WTC11 (cell line): ENCODE measurements at regions not wholly inside any gene's neighbourhood (a gene's known extent, or its start where the extent isn't known, plus 50 kb on each side); places are given as distances from the start of the nearest gene placed in this dataset.
"Not testable (repeated sequence)": the region's sequence is repeated elsewhere in the genome, so short reads cannot be mapped to it uniquely, and the experiment has no call there.

ENCODE experiments used
- ATAC-seq: fragments of 200-7000 bp; cut with Tn5 transposase; 2 replicates; pipeline ENCODE4 v1.10.0; 2021; ENCODE audit warnings: mild to moderate bottlenecking, moderate library complexity
- CTCF ChIA-PET: fragments of 300-600 bp; sonication (Branson Sonifier 250); formaldehyde crosslinking; loops from one replicate; lab custom pipeline; 2021; ENCODE audit warnings: antibody characterized with exemption; lab: Charles Lee
- POLR2A ChIA-PET: fragments of 350-600 bp; sonication (Branson Sonifier 250); formaldehyde crosslinking; loops from one replicate; lab custom pipeline; 2021; ENCODE audit warnings: antibody characterized with exemption; lab: Charles Lee
- DNase-seq: peaks from one replicate; pipeline ENCODE4 v3.0.0; 2021; ENCODE audit warnings: low spot score
- H3K27ac Mint-ChIP-seq: 2 replicates; pipeline ENCODE4 v1.8.0; 2021; ENCODE audit warnings: mixed read lengths
- H3K27me3 Mint-ChIP-seq: 2 replicates; pipeline ENCODE4 v1.8.0; 2021; ENCODE audit warnings: low read depth, mild to moderate bottlenecking, moderate library complexity, mixed read lengths
- H3K36me3 Mint-ChIP-seq: 2 replicates; pipeline ENCODE4 v1.8.0; 2021; ENCODE audit warnings: mixed read lengths
- H3K4me1 Mint-ChIP-seq: 2 replicates; pipeline ENCODE4 v1.8.0; 2022; ENCODE audit warnings: mixed read lengths
- H3K4me3 Mint-ChIP-seq: 2 replicates; pipeline ENCODE4 v1.8.0; 2021; ENCODE audit warnings: mild to moderate bottlenecking, moderate library complexity, mixed read lengths
- H3K9me3 Mint-ChIP-seq: 2 replicates; pipeline ENCODE4 v1.8.0; 2021; ENCODE audit warnings: mixed read lengths
- CREM ChIP-seq: sonication (generic); formaldehyde crosslinking; IDR thresholded peaks from 2 replicates; pipeline ENCODE4 v1.8.1; 2022; ENCODE audit warnings: mild to moderate bottlenecking, missing genetic modification reagents, moderate library complexity
- ELF4 ChIP-seq: sonication (generic); formaldehyde crosslinking; IDR thresholded peaks from 2 replicates; pipeline ENCODE4 v1.8.1; 2022; ENCODE audit warnings: low read depth, mild to moderate bottlenecking, moderate library complexity, missing genetic modification reagents
- MAX ChIP-seq: sonication (generic); formaldehyde crosslinking; IDR thresholded peaks from 2 replicates; pipeline ENCODE4 v1.8.0; 2022; ENCODE audit warnings: mild to moderate bottlenecking, missing genetic modification reagents
- NFATC4 ChIP-seq: fragments of 250-450 bp; sonication (Bioruptor Pico); IDR thresholded peaks from 2 replicates; pipeline ENCODE4 v1.9.0; 2021; ENCODE audit warnings: mild to moderate bottlenecking
- NFYB ChIP-seq: sonication (generic); formaldehyde crosslinking; conservative IDR thresholded peaks from 2 replicates; pipeline ENCODE4 v1.8.0; 2022; ENCODE audit warnings: low read depth, missing genetic modification reagents
- NR2C2 ChIP-seq: sonication (generic); formaldehyde crosslinking; IDR thresholded peaks from 2 replicates; pipeline ENCODE4 v1.8.0; 2022; ENCODE audit warnings: mild to moderate bottlenecking, missing genetic modification reagents
- NR3C1 ChIP-seq: sonication (generic); formaldehyde crosslinking; conservative IDR thresholded peaks from 2 replicates; pipeline ENCODE4 v1.8.1; 2023; ENCODE audit warnings: low read depth, mild to moderate bottlenecking, missing genetic modification reagents
- SOX15 ChIP-seq: fragments of 250-450 bp; sonication (Bioruptor Pico); IDR thresholded peaks from 2 replicates; pipeline ENCODE4 v1.9.0; 2021; ENCODE audit warnings: mild to moderate bottlenecking
- ZNF396 ChIP-seq: fragments of 250-450 bp; sonication (Bioruptor Pico); IDR thresholded peaks from 2 replicates; pipeline ENCODE4 v1.8.0; 2021; ENCODE audit warnings: mild to moderate bottlenecking, moderate library complexity, borderline replicate concordance
- ZNF425 ChIP-seq: fragments of 250-450 bp; sonication (Bioruptor Pico); conservative IDR thresholded peaks from 2 replicates; pipeline ENCODE4 v1.9.0; 2021; ENCODE audit warnings: mild to moderate bottlenecking
- TF ChIP-seq, protein P1 (sequence below): sonication (generic); formaldehyde crosslinking; IDR thresholded peaks from 2 replicates; pipeline ENCODE4 v1.8.1; 2023; ENCODE audit warnings: mild to moderate bottlenecking, missing genetic modification reagents, borderline replicate concordance
- TF ChIP-seq, protein P2 (sequence below): fragments of 250-450 bp; sonication (Bioruptor Pico); IDR thresholded peaks from 2 replicates; pipeline ENCODE4 v1.9.0; 2021; ENCODE audit warnings: mild to moderate bottlenecking

DNA sequence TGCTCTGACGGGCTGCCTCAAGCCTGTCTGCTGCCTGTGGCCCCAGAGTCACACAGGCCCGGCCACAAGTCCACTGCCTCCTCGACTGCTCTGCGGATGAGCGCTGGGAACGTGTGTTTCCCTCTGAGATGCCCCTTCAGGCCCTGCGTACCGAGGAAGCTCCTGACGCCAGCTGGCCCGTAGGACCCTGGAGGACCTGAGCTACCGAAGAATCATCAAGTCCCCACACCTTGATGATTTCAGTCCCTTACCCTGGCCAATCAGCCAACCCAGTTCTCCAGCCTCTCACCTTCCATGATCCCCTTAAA lies 96.6 kb upstream of the LRPAP1 start:
- H3K4me3 Mint-ChIP-seq: no peak overlapping the region
- ATAC-seq: no peak
- H3K27ac Mint-ChIP-seq: no peak overlapping the region
- H3K36me3 Mint-ChIP-seq: no peaks in the 10 kb centered on the region
- CTCF ChIA-PET: interaction anchor here (1.2 kb wide), 1 partner anchor 148 kb away, joined by 3 read pairs; no protein-coding TSS in a partner anchor
- H3K9me3 Mint-ChIP-seq: peaks cover 4% of the 10 kb centered on the region; the same call in 1 of the 2 replicates
- TF ChIP-seq ZNF425 (CRISPR knock-in tag): no peak
- TF ChIP-seq, protein P1, sequence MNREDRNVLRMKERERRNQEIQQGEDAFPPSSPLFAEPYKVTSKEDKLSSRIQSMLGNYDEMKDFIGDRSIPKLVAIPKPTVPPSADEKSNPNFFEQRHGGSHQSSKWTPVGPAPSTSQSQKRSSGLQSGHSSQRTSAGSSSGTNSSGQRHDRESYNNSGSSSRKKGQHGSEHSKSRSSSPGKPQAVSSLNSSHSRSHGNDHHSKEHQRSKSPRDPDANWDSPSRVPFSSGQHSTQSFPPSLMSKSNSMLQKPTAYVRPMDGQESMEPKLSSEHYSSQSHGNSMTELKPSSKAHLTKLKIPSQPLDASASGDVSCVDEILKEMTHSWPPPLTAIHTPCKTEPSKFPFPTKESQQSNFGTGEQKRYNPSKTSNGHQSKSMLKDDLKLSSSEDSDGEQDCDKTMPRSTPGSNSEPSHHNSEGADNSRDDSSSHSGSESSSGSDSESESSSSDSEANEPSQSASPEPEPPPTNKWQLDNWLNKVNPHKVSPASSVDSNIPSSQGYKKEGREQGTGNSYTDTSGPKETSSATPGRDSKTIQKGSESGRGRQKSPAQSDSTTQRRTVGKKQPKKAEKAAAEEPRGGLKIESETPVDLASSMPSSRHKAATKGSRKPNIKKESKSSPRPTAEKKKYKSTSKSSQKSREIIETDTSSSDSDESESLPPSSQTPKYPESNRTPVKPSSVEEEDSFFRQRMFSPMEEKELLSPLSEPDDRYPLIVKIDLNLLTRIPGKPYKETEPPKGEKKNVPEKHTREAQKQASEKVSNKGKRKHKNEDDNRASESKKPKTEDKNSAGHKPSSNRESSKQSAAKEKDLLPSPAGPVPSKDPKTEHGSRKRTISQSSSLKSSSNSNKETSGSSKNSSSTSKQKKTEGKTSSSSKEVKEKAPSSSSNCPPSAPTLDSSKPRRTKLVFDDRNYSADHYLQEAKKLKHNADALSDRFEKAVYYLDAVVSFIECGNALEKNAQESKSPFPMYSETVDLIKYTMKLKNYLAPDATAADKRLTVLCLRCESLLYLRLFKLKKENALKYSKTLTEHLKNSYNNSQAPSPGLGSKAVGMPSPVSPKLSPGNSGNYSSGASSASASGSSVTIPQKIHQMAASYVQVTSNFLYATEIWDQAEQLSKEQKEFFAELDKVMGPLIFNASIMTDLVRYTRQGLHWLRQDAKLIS: no peak
- TF ChIP-seq MAX (CRISPR knock-in tag): no peak
- TF ChIP-seq CREM (CRISPR knock-in tag): no peak
- TF ChIP-seq, protein P2, sequence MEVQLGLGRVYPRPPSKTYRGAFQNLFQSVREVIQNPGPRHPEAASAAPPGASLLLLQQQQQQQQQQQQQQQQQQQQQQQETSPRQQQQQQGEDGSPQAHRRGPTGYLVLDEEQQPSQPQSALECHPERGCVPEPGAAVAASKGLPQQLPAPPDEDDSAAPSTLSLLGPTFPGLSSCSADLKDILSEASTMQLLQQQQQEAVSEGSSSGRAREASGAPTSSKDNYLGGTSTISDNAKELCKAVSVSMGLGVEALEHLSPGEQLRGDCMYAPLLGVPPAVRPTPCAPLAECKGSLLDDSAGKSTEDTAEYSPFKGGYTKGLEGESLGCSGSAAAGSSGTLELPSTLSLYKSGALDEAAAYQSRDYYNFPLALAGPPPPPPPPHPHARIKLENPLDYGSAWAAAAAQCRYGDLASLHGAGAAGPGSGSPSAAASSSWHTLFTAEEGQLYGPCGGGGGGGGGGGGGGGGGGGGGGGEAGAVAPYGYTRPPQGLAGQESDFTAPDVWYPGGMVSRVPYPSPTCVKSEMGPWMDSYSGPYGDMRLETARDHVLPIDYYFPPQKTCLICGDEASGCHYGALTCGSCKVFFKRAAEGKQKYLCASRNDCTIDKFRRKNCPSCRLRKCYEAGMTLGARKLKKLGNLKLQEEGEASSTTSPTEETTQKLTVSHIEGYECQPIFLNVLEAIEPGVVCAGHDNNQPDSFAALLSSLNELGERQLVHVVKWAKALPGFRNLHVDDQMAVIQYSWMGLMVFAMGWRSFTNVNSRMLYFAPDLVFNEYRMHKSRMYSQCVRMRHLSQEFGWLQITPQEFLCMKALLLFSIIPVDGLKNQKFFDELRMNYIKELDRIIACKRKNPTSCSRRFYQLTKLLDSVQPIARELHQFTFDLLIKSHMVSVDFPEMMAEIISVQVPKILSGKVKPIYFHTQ: no peak
- TF ChIP-seq ZNF396 (CRISPR knock-in tag): no peak
- TF ChIP-seq ELF4 (CRISPR knock-in tag): no peak
- no peak for TF ChIP-seq SOX15 (CRISPR knock-in tag)
- TF ChIP-seq NFYB: no peak
- TF ChIP-seq NFATC4 (CRISPR knock-in tag): no peak
- TF ChIP-seq NR2C2 (CRISPR knock-in tag): no peak
- TF ChIP-seq NR3C1 (CRISPR knock-in tag): no peak
- DNase-seq: no peak
- peaks cover 3% of the 10 kb centered on the region; the same call in 1 of the 2 replicates for H3K27me3 Mint-ChIP-seq
- H3K4me1 Mint-ChIP-seq: peaks cover 2% of the 10 kb centered on the region
- POLR2A ChIA-PET: no interaction called here

- CTCF ChIA-PET: interaction anchor here (1.2 kb wide), 1 partner anchor 147 kb away, joined by 3 read pairs; no protein-coding TSS in a partner anchor
- not testable (repeated sequence) for H3K4me3 Mint-ChIP-seq, H3K9me3 Mint-ChIP-seq
Measured at GRCh38 chr4:3627967-3628867, 96.0 kb upstream of the LRPAP1 start.

GRCh38 chr4:3627456-3627855 lies 95.2 kb upstream of the LRPAP1 start:
- ATAC-seq, POLR2A ChIA-PET, H3K9me3 Mint-ChIP-seq, H3K4me3 Mint-ChIP-seq, H3K27me3 Mint-ChIP-seq, CTCF ChIA-PET, H3K36me3 Mint-ChIP-seq, DNase-seq, H3K27ac Mint-ChIP-seq, H3K4me1 Mint-ChIP-seq: not testable (repeated sequence)

More at GRCh38 chr4:3627967-3628867, 96.0 kb upstream of the LRPAP1 start:
- H3K4me1 Mint-ChIP-seq, DNase-seq, ATAC-seq, H3K27ac Mint-ChIP-seq, POLR2A ChIA-PET, H3K36me3 Mint-ChIP-seq, H3K27me3 Mint-ChIP-seq: not testable (repeated sequence)

DNA sequence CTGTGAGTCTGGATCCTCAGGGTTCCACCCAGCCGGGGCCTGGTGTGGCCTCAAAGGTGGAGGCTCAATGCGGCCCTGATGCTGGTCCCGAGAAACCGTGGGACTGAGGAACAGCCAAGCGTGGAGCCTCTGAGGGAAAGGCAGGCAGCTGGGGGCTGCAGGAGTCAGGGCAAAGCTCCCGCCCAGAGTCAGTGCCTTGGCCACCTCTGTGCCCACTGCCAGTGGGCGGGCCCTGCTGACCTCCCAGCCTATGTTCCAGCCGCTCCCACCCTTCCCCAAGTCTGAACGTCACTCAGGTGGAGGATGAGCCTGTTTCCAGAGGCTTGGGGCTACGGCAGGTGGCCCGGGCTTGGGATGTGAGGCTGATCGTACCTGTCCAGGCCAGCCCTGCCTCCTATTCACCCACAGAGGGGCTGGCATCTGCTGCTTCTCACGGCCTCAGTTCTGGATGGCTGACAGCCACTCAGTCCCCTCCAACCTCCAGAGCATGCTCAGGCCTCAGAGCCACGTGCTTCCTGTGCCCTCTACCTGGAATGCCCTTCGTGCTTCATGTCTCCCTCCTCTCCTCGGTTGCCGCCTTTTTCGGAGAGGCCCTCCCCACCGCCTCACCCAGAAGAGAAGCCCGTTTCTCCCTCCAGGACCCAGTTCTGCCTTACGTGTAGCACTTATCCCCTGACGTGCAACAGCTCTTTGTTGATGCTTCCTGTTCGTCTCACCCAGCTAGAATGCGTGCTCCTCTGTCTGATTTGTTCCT lies 94.1 kb upstream of the LRPAP1 start:
- H3K9me3 Mint-ChIP-seq, H3K4me3 Mint-ChIP-seq, H3K36me3 Mint-ChIP-seq, H3K27ac Mint-ChIP-seq, H3K27me3 Mint-ChIP-seq, CTCF ChIA-PET, POLR2A ChIA-PET, ATAC-seq, H3K4me1 Mint-ChIP-seq, DNase-seq: not testable (repeated sequence)

GRCh38 chr4:3625286-3625875 lies 93.2 kb upstream of the LRPAP1 start:
- H3K27me3 Mint-ChIP-seq: not testable (repeated sequence)

More at GRCh38 chr4:3625286-3625875, 93.2 kb upstream of the LRPAP1 start:
- POLR2A ChIA-PET, H3K9me3 Mint-ChIP-seq, H3K27ac Mint-ChIP-seq, ATAC-seq, H3K4me3 Mint-ChIP-seq, CTCF ChIA-PET, H3K4me1 Mint-ChIP-seq, DNase-seq, H3K36me3 Mint-ChIP-seq: not testable (repeated sequence)
